PC-9 (cell line): ENCODE measurements at regions not wholly inside any gene's neighbourhood (a gene's known extent, or its start where the extent isn't known, plus 50 kb on each side); places are given as distances from the start of the nearest gene placed in this dataset.

Source experiments
- BruUV-seq: library from RNA; stranded (reverse); fragments of 400-500 nt; replicated peaks from 2 replicates; lab custom pipeline; 2021; lab: Mats Ljungman, UMichigan
- CTCF ChIA-PET: fragments of 300-600 bp; sonication (Branson Sonifier 250); formaldehyde crosslinking; loops from one replicate; lab custom pipeline; 2022; ENCODE audit warnings: antibody characterized with exemption; lab: Charles Lee
- POLR2A ChIA-PET: fragments of 300-600 bp; sonication (Branson Sonifier 250); formaldehyde crosslinking; loops from one replicate; lab custom pipeline; 2022; ENCODE audit warnings: antibody characterized with exemption; ENCODE audit not compliant: unreplicated experiment; lab: Charles Lee
- DNase-seq, 2 experiments: peaks; one replicate each; pipeline versions ENCODE4 v3.0.0 to v3.0.0-alpha.2; 2015 to 2022; ENCODE audit warnings: mixed read lengths in 1 of 2
- H2AFZ ChIP-seq: fragments of 200-600 bp; sonication (generic); 2 replicates; pipeline ENCODE4 v1.8.1; 2017; ENCODE audit warnings: antibody characterized with exemption
- H3F3A ChIP-seq: fragments of 200-600 bp; sonication (generic); 2 replicates; pipeline ENCODE4 v1.8.1; 2017; ENCODE audit warnings: antibody characterized with exemption, mild to moderate bottlenecking, low read depth; ENCODE audit not compliant: insufficient read depth
- H3K27ac ChIP-seq: fragments of 200-600 bp; sonication (generic); 2 replicates; pipeline ENCODE4 v1.6.1; 2016; ENCODE audit warnings: mixed run types
- H3K27me3 ChIP-seq: fragments of 200-600 bp; sonication (generic); 2 replicates; pipeline ENCODE4 v1.6.1; 2016; ENCODE audit warnings: low read depth, mixed run types; ENCODE audit not compliant: insufficient read depth
- H3K36me3 ChIP-seq: fragments of 200-600 bp; sonication (generic); 2 replicates; pipeline ENCODE4 v1.6.1; 2016; ENCODE audit warnings: low read depth, mixed run types
- H3K4me1 ChIP-seq: fragments of 200-600 bp; sonication (generic); replicated peaks from 2 replicates; pipeline ENCODE4 v1.6.1; 2016; ENCODE audit warnings: mixed run types; ENCODE audit not compliant: insufficient read depth
- H3K4me2 ChIP-seq: fragments of 200-600 bp; sonication (generic); 2 replicates; pipeline ENCODE4 v1.6.1; 2017; ENCODE audit warnings: mixed run types
- H3K4me3 ChIP-seq: fragments of 200-600 bp; sonication (generic); 2 replicates; pipeline ENCODE4 v1.6.1; 2016; ENCODE audit warnings: mixed run types
- H3K79me2 ChIP-seq: fragments of 200-600 bp; sonication (generic); 2 replicates; pipeline ENCODE4 v1.6.1; 2017; ENCODE audit warnings: low read depth, mixed run types
- H3K9me2 ChIP-seq: fragments of 200-600 bp; sonication (generic); 2 replicates; pipeline ENCODE4 v1.8.1; 2017; ENCODE audit warnings: mild to moderate bottlenecking; ENCODE audit not compliant: insufficient read depth
- H3K9me3 ChIP-seq: fragments of 200-600 bp; sonication (generic); 2 replicates; pipeline ENCODE4 v1.8.1; 2016; ENCODE audit warnings: low read depth; ENCODE audit not compliant: insufficient read depth
- H4K20me1 ChIP-seq: fragments of 200-600 bp; sonication (generic); 2 replicates; pipeline ENCODE4 v1.8.1; 2017; ENCODE audit not compliant: insufficient read depth
- CTCF ChIP-seq: fragments of 200-600 bp; sonication (generic); conservative IDR thresholded peaks from 2 replicates; pipeline ENCODE4 v1.6.1; 2017; ENCODE audit warnings: mixed run types, antibody characterized with exemption, mild to moderate bottlenecking, moderate library complexity
- EZH2 ChIP-seq: fragments of 200-600 bp; sonication (generic); IDR thresholded peaks from 2 replicates; pipeline ENCODE4 v1.8.0; 2017; ENCODE audit warnings: antibody characterized with exemption, low read depth
- intact Hi-C: fragments of 100-400 bp; cut with micrococcal nuclease; formaldehyde crosslinking; loops from one replicate; pipeline ENCODE4 v1.10.0; 2022; ENCODE audit not compliant: unreplicated experiment

- intact Hi-C loops, result no loop called here
- BruUV-seq, result no TSS peak
- no peak for DNase-seq
- peak overlapping the region; percentile 42; the same call in 1 of the 2 replicates for H2AFZ ChIP-seq
- no peaks in the 10 kb centered on the region for H4K20me1 ChIP-seq
- no peak overlapping the region for H3K4me3 ChIP-seq
- H3K36me3 ChIP-seq, result no peaks in the 10 kb centered on the region
- H3F3A ChIP-seq, result no peaks in the 10 kb centered on the region
- H3K9me3 ChIP-seq, result peaks cover 3% of the 10 kb centered on the region
- POLR2A ChIA-PET, result no interaction called here
- peaks cover 12% of the 10 kb centered on the region; the same call in 1 of the 2 replicates for H3K4me1 ChIP-seq
- CTCF ChIA-PET, result no interaction called here
- H3K4me2 ChIP-seq, result no peak overlapping the region
- H3K27me3 ChIP-seq, result no peaks in the 10 kb centered on the region
- H3K27ac ChIP-seq, result no peak overlapping the region
- no peaks in the 10 kb centered on the region for H3K9me2 ChIP-seq
- TF ChIP-seq CTCF, result no peak
- no peaks in the 10 kb centered on the region for H3K79me2 ChIP-seq
Measured at GRCh38 chr4:124202099-124202498, 510.4 kb downstream of the ANKRD50 start.

GRCh38 chr4:124203613-124204238 is 508.8 kb downstream of the ANKRD50 start:
- Histone ChIP-seq H3K4me1 (peaks cover 12% of the 10 kb centered on the region; the same call in 1 of the 2 replicates), H3K4me2 (no peak overlapping the region), H3F3A (no peaks in the 10 kb centered on the region), H3K27me3 (no peaks in the 10 kb centered on the region), H2AFZ (no peak overlapping the region), H3K4me3 (no peak overlapping the region), H3K9me2 (no peaks in the 10 kb centered on the region), H4K20me1 (no peaks in the 10 kb centered on the region), H3K79me2 (no peaks in the 10 kb centered on the region), H3K27ac (no peak overlapping the region), H3K9me3 (peaks cover 6% of the 10 kb centered on the region), H3K36me3 (no peaks in the 10 kb centered on the region)
- POLR2A ChIA-PET, result interaction anchor here (0.5 kb wide), 1 partner anchor 162 kb away, joined by 6 read pairs; no protein-coding TSS in a partner anchor
- TF ChIP-seq EZH2 (no peak), CTCF (no peak)
- CTCF ChIA-PET, result no interaction called here
- BruUV-seq, result no TSS peak
- peak in 1 of 2 experiments; percentile 73 for DNase-seq
- intact Hi-C loops, result no loop called here

- Histone ChIP-seq H3K27me3 (no peaks in the 10 kb centered on the region), H3K4me2 (no peak overlapping the region), H4K20me1 (no peaks in the 10 kb centered on the region), H3K4me3 (no peak overlapping the region), H3F3A (no peaks in the 10 kb centered on the region), H3K9me3 (peaks cover 6% of the 10 kb centered on the region), H3K4me1 (peaks cover 12% of the 10 kb centered on the region; the same call in 1 of the 2 replicates), H2AFZ (peak overlapping the region; percentile 41; the same call in 1 of the 2 replicates), H3K27ac (no peak overlapping the region), H3K36me3 (no peaks in the 10 kb centered on the region), H3K9me2 (no peaks in the 10 kb centered on the region), H3K79me2 (no peaks in the 10 kb centered on the region)
- POLR2A ChIA-PET, result no interaction called here
- intact Hi-C loops, result no loop called here
- DNase-seq, result peak in 1 of 2 experiments; percentile 46
- no peak for TF ChIP-seq CTCF
- no peak for TF ChIP-seq EZH2
- CTCF ChIA-PET, result no interaction called here
- no TSS peak for BruUV-seq
Measured at GRCh38 chr4:124206779-124207605, 505.5 kb downstream of the ANKRD50 start.
